ENCODE measurements at regions not wholly inside any gene's neighbourhood (a gene's known extent, or its start where the extent isn't known, plus 50 kb on each side); places are given as distances from the start of the nearest gene placed in this dataset.

DNA sequence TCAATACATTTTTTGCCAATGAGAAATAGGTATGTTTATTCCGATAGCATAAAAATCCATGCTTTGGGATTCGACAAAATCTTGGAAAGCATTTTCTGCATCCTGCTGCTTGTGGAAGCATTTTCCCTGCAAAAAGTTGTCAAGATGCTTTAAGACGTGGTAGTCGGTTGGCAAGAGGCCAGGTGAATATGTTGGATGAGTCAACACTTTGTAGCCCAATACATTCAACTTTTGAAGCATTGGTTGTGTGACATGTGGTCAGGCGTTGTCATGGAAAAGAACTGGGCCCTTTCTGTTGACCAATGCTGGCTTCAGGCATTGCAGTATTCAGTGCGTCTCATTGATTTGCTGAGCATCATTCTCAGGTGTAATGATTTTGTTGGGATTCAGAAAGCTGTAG lies 764.5 kb downstream of the TRIB2 start:
- TF ChIP-seq, protein P1, sequence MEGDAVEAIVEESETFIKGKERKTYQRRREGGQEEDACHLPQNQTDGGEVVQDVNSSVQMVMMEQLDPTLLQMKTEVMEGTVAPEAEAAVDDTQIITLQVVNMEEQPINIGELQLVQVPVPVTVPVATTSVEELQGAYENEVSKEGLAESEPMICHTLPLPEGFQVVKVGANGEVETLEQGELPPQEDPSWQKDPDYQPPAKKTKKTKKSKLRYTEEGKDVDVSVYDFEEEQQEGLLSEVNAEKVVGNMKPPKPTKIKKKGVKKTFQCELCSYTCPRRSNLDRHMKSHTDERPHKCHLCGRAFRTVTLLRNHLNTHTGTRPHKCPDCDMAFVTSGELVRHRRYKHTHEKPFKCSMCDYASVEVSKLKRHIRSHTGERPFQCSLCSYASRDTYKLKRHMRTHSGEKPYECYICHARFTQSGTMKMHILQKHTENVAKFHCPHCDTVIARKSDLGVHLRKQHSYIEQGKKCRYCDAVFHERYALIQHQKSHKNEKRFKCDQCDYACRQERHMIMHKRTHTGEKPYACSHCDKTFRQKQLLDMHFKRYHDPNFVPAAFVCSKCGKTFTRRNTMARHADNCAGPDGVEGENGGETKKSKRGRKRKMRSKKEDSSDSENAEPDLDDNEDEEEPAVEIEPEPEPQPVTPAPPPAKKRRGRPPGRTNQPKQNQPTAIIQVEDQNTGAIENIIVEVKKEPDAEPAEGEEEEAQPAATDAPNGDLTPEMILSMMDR (IDR thresholded peaks at IDR 0.05), result no peak
- no peak for TF ChIP-seq POLR2A (IDR thresholded peaks at IDR 0.05)

Measured in body of pancreas (tissue), 4 donors.